OCI-LY7 (cell line): ENCODE measurements at regions not wholly inside any gene's neighbourhood (a gene's known extent, or its start where the extent isn't known, plus 50 kb on each side); places are given as distances from the start of the nearest gene placed in this dataset.

Experiments
- BruUV-seq: library from RNA; stranded (reverse); fragments of 400-500 nt; replicated peaks from 2 replicates; lab custom pipeline; 2021; lab: Mats Ljungman, UMichigan
- CTCF ChIA-PET: fragments of 300-600 bp; sonication (Branson Sonifier 250); formaldehyde crosslinking; loops from one replicate; lab custom pipeline; 2022; ENCODE audit warnings: antibody characterized with exemption; ENCODE audit not compliant: unreplicated experiment; lab: Charles Lee
- POLR2A ChIA-PET: fragments of 300-600 bp; sonication (Branson Sonifier 250); formaldehyde crosslinking; loops from one replicate; lab custom pipeline; 2022; ENCODE audit warnings: antibody characterized with exemption; lab: Charles Lee
- DNase-seq: peaks from one replicate; pipeline ENCODE4 v3.0.0-alpha.2; 2015; ENCODE audit warnings: low spot score
- H2AFZ ChIP-seq: fragments of 200-600 bp; sonication (generic), shearing (Covaris generic); 2 replicates; pipeline ENCODE4 v1.6.1; 2014; ENCODE audit warnings: mild to moderate bottlenecking, antibody characterized with exemption, low read length, moderate library complexity
- H3K27ac ChIP-seq: fragments of 200-600 bp; sonication (generic); 2 replicates; pipeline ENCODE4 v1.5.1; 2014; ENCODE audit warnings: mixed run types, low read depth, mild to moderate bottlenecking, moderate library complexity, low read length, inconsistent platforms; ENCODE audit not compliant: poor library complexity, severe bottlenecking
- H3K36me3 ChIP-seq: fragments of 200-600 bp; sonication (generic); 2 replicates; pipeline ENCODE4 v1.6.1; 2014; ENCODE audit warnings: mild to moderate bottlenecking, antibody characterized with exemption, low read length, moderate library complexity, mixed read lengths; ENCODE audit not compliant: insufficient read depth
- H3K4me1 ChIP-seq: fragments of 200-600 bp; sonication (generic); 2 replicates; pipeline ENCODE4 v1.5.1; 2014; ENCODE audit warnings: mild to moderate bottlenecking, low read length; ENCODE audit not compliant: insufficient read depth, poor library complexity, severe bottlenecking
- H3K4me2 ChIP-seq: fragments of 200-600 bp; sonication (generic); 2 replicates; pipeline ENCODE4 v1.6.1; 2014; ENCODE audit warnings: mild to moderate bottlenecking, low read length
- H3K4me3 ChIP-seq: fragments of 200-600 bp; sonication (generic); 2 replicates; pipeline ENCODE4 v1.5.1; 2014; ENCODE audit warnings: mild to moderate bottlenecking, low read depth, low read length; ENCODE audit not compliant: poor library complexity, severe bottlenecking
- H3K79me2 ChIP-seq: fragments of 200-600 bp; sonication (generic); 2 replicates; pipeline ENCODE4 v1.6.1; 2016; ENCODE audit warnings: low read depth, mild to moderate bottlenecking, low read length, moderate library complexity, mixed read lengths; ENCODE audit not compliant: insufficient read depth
- H3K9me2 ChIP-seq: fragments of 200-600 bp; sonication (generic); 2 replicates; pipeline ENCODE4 v1.6.1; 2016; ENCODE audit warnings: mild to moderate bottlenecking, low read length, mixed read lengths; ENCODE audit not compliant: insufficient read depth
- H3K9me3 ChIP-seq: fragments of 200-600 bp; sonication (generic); 2 replicates; pipeline ENCODE4 v1.6.1; 2014; ENCODE audit warnings: mild to moderate bottlenecking, mixed run types, low read length, mixed read lengths
- H4K20me1 ChIP-seq: fragments of 200-600 bp; sonication (generic); 2 replicates; pipeline ENCODE4 v1.6.1; 2014; ENCODE audit warnings: mild to moderate bottlenecking, antibody characterized with exemption, low read length, moderate library complexity, mixed read lengths; ENCODE audit not compliant: insufficient read depth
- CTCF ChIP-seq: fragments of 200-600 bp; sonication (generic); conservative IDR thresholded peaks from 2 replicates; pipeline ENCODE4 v1.5.1; 2014; ENCODE audit warnings: mild to moderate bottlenecking, antibody characterized with exemption, low read length, moderate library complexity, mixed read lengths
- EZH2phosphoT487 ChIP-seq: fragments of 200-600 bp; sonication (generic); IDR thresholded peaks from 2 replicates; pipeline ENCODE4 v1.6.1; 2018; ENCODE audit warnings: low read depth, borderline replicate concordance, mild to moderate bottlenecking, mixed run types, antibody characterized with exemption, low read length, moderate library complexity, mixed read lengths
- intact Hi-C: fragments of 100-400 bp; cut with micrococcal nuclease; formaldehyde crosslinking; loops from one replicate; pipeline ENCODE4 v1.10.0; 2022; ENCODE audit not compliant: unreplicated experiment

- no peak for DNase-seq
- intact Hi-C loops, result no loop called here
- Histone ChIP-seq H2AFZ (no peak overlapping the region), H3K79me2 (no peaks in the 10 kb centered on the region), H3K4me3 (no peak overlapping the region), H3K27ac (no peak overlapping the region), H4K20me1 (no peaks in the 10 kb centered on the region), H3K36me3 (no peaks in the 10 kb centered on the region), H3K4me1 (no peaks in the 10 kb centered on the region), H3K9me2 (no peaks in the 10 kb centered on the region), H3K4me2 (no peak overlapping the region), H3K9me3 (no peaks in the 10 kb centered on the region)
- ChIA-PET CTCF (no interaction called here), POLR2A (interaction anchor here (0.6 kb wide), 1 partner anchor 312 kb away, joined by 3 read pairs; no protein-coding TSS in a partner anchor)
- no peak for TF ChIP-seq EZH2phosphoT487
- TF ChIP-seq CTCF, result no peak
- no TSS peak for BruUV-seq
Observed at GRCh38 chr14:104343294-104343625, 204.9 kb downstream of the KIF26A start.

GRCh38 chr14:104343690-104344640, 205.6 kb downstream of the KIF26A start:
- no peak overlapping the region for H2AFZ ChIP-seq
- H3K27ac ChIP-seq, result no peak overlapping the region
- no peaks in the 10 kb centered on the region for H3K9me2 ChIP-seq
- no TSS peak for BruUV-seq
- intact Hi-C loops, result no loop called here
- H3K4me3 ChIP-seq, result no peak overlapping the region
- POLR2A ChIA-PET, result interaction anchor here (0.6 kb wide), 1 partner anchor 313 kb away, joined by 3 read pairs; no protein-coding TSS in a partner anchor
- H4K20me1 ChIP-seq, result no peaks in the 10 kb centered on the region
- CTCF ChIA-PET, result no interaction called here
- no peaks in the 10 kb centered on the region for H3K36me3 ChIP-seq
- H3K4me2 ChIP-seq, result no peak overlapping the region
- no peak for DNase-seq
- no peaks in the 10 kb centered on the region for H3K9me3 ChIP-seq
- no peaks in the 10 kb centered on the region for H3K4me1 ChIP-seq
- H3K79me2 ChIP-seq, result no peaks in the 10 kb centered on the region
- no peak for TF ChIP-seq CTCF
- no peak for TF ChIP-seq EZH2phosphoT487
